H1 (cell line): ENCODE measurements at regions not wholly inside any gene's neighbourhood (a gene's known extent, or its start where the extent isn't known, plus 50 kb on each side); places are given as distances from the start of the nearest gene placed in this dataset.

Source experiments
- CTCF ChIA-PET: fragments of 300-600 bp; sonication (Branson Sonifier 250); formaldehyde crosslinking; loops from one replicate; lab custom pipeline; 2021; ENCODE audit not compliant: partially characterized antibody; lab: Charles Lee
- POLR2A ChIA-PET: fragments of 300-600 bp; sonication (Branson Sonifier 250); formaldehyde crosslinking; loops from one replicate; lab custom pipeline; 2021; ENCODE audit warnings: inconsistent platforms; ENCODE audit not compliant: partially characterized antibody; lab: Charles Lee
- DNase-seq, 2 experiments: peaks; one replicate each; pipeline versions ENCODE4 v3.0.0 to v3.0.0-alpha.2; 2010 to 2022; ENCODE audit warnings: low spot score in 2 of 2, low read depth in 1 of 2, mixed read lengths in 1 of 2
- FAIRE-seq: peaks from 2 replicates; lab custom pipeline; 2011; peaks lifted over from hg19 to GRCh38; lab: Jason Lieb, UNC
- H2AFZ ChIP-seq: 2 replicates; pipeline ENCODE4 v1.8.1; 2012; ENCODE audit warnings: low read length, inconsistent platforms
- H2AK5ac ChIP-seq: 2 replicates; pipeline ENCODE4 v1.6.1; 2013; ENCODE audit warnings: low read depth, low read length
- H2BK120ac ChIP-seq: replicated peaks from 2 replicates; pipeline ENCODE3; 2013; ENCODE audit warnings: low read depth, low read length, inconsistent platforms
- H2BK12ac ChIP-seq: 2 replicates; pipeline ENCODE4 v1.6.1; 2013; ENCODE audit warnings: low read depth, low read length
- H2BK15ac ChIP-seq: 2 replicates; pipeline ENCODE4 v1.6.1; 2013; ENCODE audit warnings: low read length
- H2BK20ac ChIP-seq: 2 replicates; pipeline ENCODE4 v1.6.1; 2013; ENCODE audit warnings: low read length
- H2BK5ac ChIP-seq: 2 replicates; pipeline ENCODE4 v1.6.1; 2013; ENCODE audit warnings: low read depth, low read length
- H3K14ac ChIP-seq: 2 replicates; pipeline ENCODE4 v1.6.1; 2013; ENCODE audit warnings: inconsistent platforms; ENCODE audit not compliant: insufficient read length
- H3K18ac ChIP-seq: 2 replicates; pipeline ENCODE4 v1.6.1; 2013; ENCODE audit warnings: low read length; ENCODE audit errors: extremely low read depth
- H3K23ac ChIP-seq: 2 replicates; pipeline ENCODE4 v1.6.1; 2013; ENCODE audit warnings: inconsistent platforms; ENCODE audit not compliant: insufficient read length
- H3K23me2 ChIP-seq: 2 replicates; pipeline ENCODE4 v1.6.1; 2013; ENCODE audit warnings: low read depth, low read length
- H3K27ac ChIP-seq: 2 replicates; pipeline ENCODE4 v1.6.1; 2011; ENCODE audit warnings: low read depth, low read length, inconsistent platforms
- H3K27me3 ChIP-seq, 4 experiments: replicated peaks in 1 of 4; 1 replicate in 1 of 4; 2 replicates in 3 of 4; pipeline versions ENCODE4 v1.6.1 to v1.8.1; 2011 to 2013; ENCODE audit warnings: low read length in 3 of 4, mild to moderate bottlenecking in 3 of 4, inconsistent platforms in 2 of 4, mixed read lengths in 2 of 4, moderate library complexity in 1 of 4; ENCODE audit not compliant: control insufficient read depth in 3 of 4, insufficient read depth in 3 of 4; ENCODE audit errors: extremely low read depth in 1 of 4
- H3K36me3 ChIP-seq, 4 experiments: 2 replicates each; pipeline versions ENCODE4 v1.6.1 to v1.8.1; 2011 to 2013; ENCODE audit warnings: mild to moderate bottlenecking in 4 of 4, low read length in 3 of 4, moderate library complexity in 2 of 4, control low read depth in 1 of 4, inconsistent platforms in 1 of 4; ENCODE audit not compliant: insufficient read depth in 4 of 4, control insufficient read depth in 2 of 4
- H3K4ac ChIP-seq: replicated peaks from 2 replicates; pipeline ENCODE3; 2013; ENCODE audit warnings: low read length, low read depth, mixed read lengths, inconsistent platforms; ENCODE audit not compliant: insufficient read length
- H3K4me1 ChIP-seq, 4 experiments: replicated peaks in 1 of 4; 1 replicate in 1 of 4; 2 replicates in 3 of 4; pipeline versions ENCODE4 v1.6.1 to v1.8.1; 2011 to 2013; ENCODE audit warnings: low read length in 3 of 4, inconsistent platforms in 2 of 4, mixed read lengths in 1 of 4; ENCODE audit not compliant: insufficient read depth in 4 of 4, control insufficient read depth in 3 of 4
- H3K4me2 ChIP-seq, 2 experiments: 2 replicates each; pipeline versions ENCODE4 v1.6.1 to v1.8.1; 2011 to 2013; ENCODE audit warnings: low read depth in 2 of 2, low read length in 2 of 2, control low read depth in 1 of 2, inconsistent platforms in 1 of 2, mild to moderate bottlenecking in 1 of 2; ENCODE audit not compliant: insufficient read depth in 1 of 2
- H3K4me3 ChIP-seq, 4 experiments: fragments of 200-600, 300-600 bp in 1 of 4; sonication (generic), shearing (Covaris generic), sonication (Bioruptor Twin) in 1 of 4; 2 replicates each; pipeline versions ENCODE4 v1.5.1 to v1.8.1; 2011 to 2016; ENCODE audit warnings: low read length in 4 of 4, low read depth in 3 of 4, control low read depth in 2 of 4, inconsistent platforms in 2 of 4, mild to moderate bottlenecking in 2 of 4, mixed read lengths in 1 of 4, moderate library complexity in 1 of 4; ENCODE audit not compliant: insufficient read depth in 2 of 4; ENCODE audit errors: extremely low read depth in 1 of 4
- H3K56ac ChIP-seq: replicated peaks from 2 replicates; pipeline ENCODE3; 2013; ENCODE audit warnings: low read depth, mild to moderate bottlenecking, mixed read lengths, low read length, inconsistent platforms; ENCODE audit not compliant: insufficient read length
- H3K79me1 ChIP-seq: 2 replicates; pipeline ENCODE4 v1.6.1; 2013; ENCODE audit warnings: low read depth, low read length, control low read depth
- H3K79me2 ChIP-seq, 2 experiments: 2 replicates each; pipeline versions ENCODE4 v1.6.1 to v1.8.1; 2012 to 2013; ENCODE audit warnings: low read length in 2 of 2, mild to moderate bottlenecking in 2 of 2, inconsistent platforms in 1 of 2; ENCODE audit not compliant: insufficient read depth in 2 of 2, control insufficient read depth in 1 of 2
- H3K9ac ChIP-seq, 4 experiments: replicated peaks in 1 of 4; 1 replicate in 1 of 4; 2 replicates in 3 of 4; pipeline versions ENCODE4 v1.6.1 to v1.8.1; 2011 to 2013; ENCODE audit warnings: low read depth in 3 of 4, low read length in 3 of 4, control low read depth in 2 of 4, mild to moderate bottlenecking in 2 of 4, moderate library complexity in 2 of 4, inconsistent platforms in 1 of 4; ENCODE audit errors: extremely low read depth in 1 of 4
- H3K9me3 ChIP-seq, 2 experiments: 2 replicates each; pipeline versions ENCODE4 v1.6.1 to v1.8.1; 2012 to 2013; ENCODE audit warnings: mild to moderate bottlenecking in 2 of 2, moderate library complexity in 2 of 2, control low read depth in 1 of 2, inconsistent platforms in 1 of 2, low read depth in 1 of 2, low read length in 1 of 2, mixed read lengths in 1 of 2; ENCODE audit not compliant: insufficient read depth in 2 of 2
- H4K20me1 ChIP-seq, 2 experiments: replicated peaks in 1 of 2; 2 replicates each; pipeline versions ENCODE3 to v1.8.1; 2011 to 2013; ENCODE audit warnings: inconsistent platforms in 2 of 2, low read length in 2 of 2, mild to moderate bottlenecking in 1 of 2; ENCODE audit not compliant: insufficient read depth in 2 of 2, control insufficient read depth in 1 of 2
- H4K5ac ChIP-seq: 2 replicates; pipeline ENCODE4 v1.6.1; 2013; ENCODE audit warnings: low read length, low read depth, mixed read lengths, inconsistent platforms; ENCODE audit not compliant: insufficient read length
- H4K8ac ChIP-seq: 2 replicates; pipeline ENCODE4 v1.8.0; 2013; ENCODE audit warnings: mild to moderate bottlenecking, moderate library complexity, low read length, inconsistent platforms; ENCODE audit not compliant: insufficient read depth; ENCODE audit errors: extremely low read depth
- H4K91ac ChIP-seq: replicated peaks from 2 replicates; pipeline ENCODE3; 2013; ENCODE audit warnings: low read length, mixed read lengths, inconsistent platforms; ENCODE audit not compliant: insufficient read length
- CBX8 ChIP-seq: fragments of 300-800, 300-1000 bp; sonication (generic); IDR thresholded peaks from 2 replicates; pipeline ENCODE4 v1.7.1; 2016; ENCODE audit warnings: low read depth, low read length, borderline replicate concordance
- E2F6 ChIP-seq: IDR thresholded peaks from 2 replicates; pipeline ENCODE4 v1.6.1; 2012; ENCODE audit warnings: inconsistent platforms
- GTF2F1 ChIP-seq: IDR thresholded peaks from 2 replicates; pipeline ENCODE4 v1.6.1; 2012; ENCODE audit warnings: low read depth, low read length, improper control_type of control experiment, borderline replicate concordance
- KDM4A ChIP-seq: IDR thresholded peaks from one replicate; pipeline ENCODE4 v1.7.1; 2012; ENCODE audit warnings: low read depth, mild to moderate bottlenecking, moderate library complexity, low read length, inconsistent platforms; ENCODE audit not compliant: severe bottlenecking
- POU5F1 ChIP-seq: IDR thresholded peaks from 2 replicates; pipeline ENCODE4 v1.6.1; 2011; ENCODE audit warnings: low read depth, mild to moderate bottlenecking, low read length, moderate library complexity
- SAP30 ChIP-seq: fragments of 300-600 bp; sonication (generic); IDR thresholded peaks from 2 replicates; pipeline ENCODE4 v1.7.1; 2012; ENCODE audit warnings: low read length, moderate library complexity, mild to moderate bottlenecking, inconsistent platforms; ENCODE audit not compliant: insufficient read depth, insufficient replicate concordance
- SIRT6 ChIP-seq: IDR thresholded peaks from one replicate; pipeline ENCODE4 v1.7.1; 2012; ENCODE audit warnings: low read length, inconsistent platforms
- WGBS, 2 experiments: shearing (Covaris generic) in 1 of 2; methylation state at CpG; one replicate each; pipeline versions ENCODE4 v1.1.6 to v1.1.7; 2013 to 2015; ENCODE audit warnings: low lambda C conversion rate in 2 of 2, mixed read lengths in 2 of 2, inconsistent platforms in 1 of 2, low coverage in 1 of 2, missing lambda C conversion rate in 1 of 2; ENCODE audit not compliant: insufficient replicate concordance in 2 of 2, insufficient coverage in 1 of 2, insufficient read length in 1 of 2; ENCODE audit errors: extremely low coverage in 1 of 2, missing lambda C conversion rate in 1 of 2; 5-methylcytosine and 5-hydroxymethylcytosine counted together
- TF ChIP-seq, protein P1 (sequence below), 3 experiments: IDR thresholded peaks; 1 replicate in 2 of 3; 2 replicates in 1 of 3; pipeline versions ENCODE4 v1.5.1 to v1.6.1; 2011; ENCODE audit warnings: low read length in 3 of 3, mild to moderate bottlenecking in 3 of 3, inconsistent platforms in 2 of 3, low read depth in 1 of 3, moderate library complexity in 1 of 3; ENCODE audit not compliant: insufficient read depth in 1 of 3; ENCODE audit errors: control extremely low read depth in 1 of 3

- Histone ChIP-seq H3K4me1 (peaks cover 6 to 33% (median 28%) of the 10 kb centered on the region in 4 experiments), H3K27me3 (peaks cover 0 to 10% (median 1%) of the 10 kb centered on the region in 4 experiments; a peak in 2 of 7 replicates), H4K8ac (no peak overlapping the region), H3K23me2 (peaks cover 4% of the 10 kb centered on the region; the same call in 1 of the 2 replicates), H2BK12ac (0 out of 2 replicates have a peak overlapping the region, but pooled peaks have one; percentile 60), H3K79me1 (no peaks in the 10 kb centered on the region; the same call in 1 of the 2 replicates), H3K23ac (no peak overlapping the region), H3K18ac (no peak overlapping the region), H2AK5ac (no peak overlapping the region; the same call in 1 of the 2 replicates), H3K56ac (no peak overlapping the region), H3K9me3 (no peaks in the 10 kb centered on the region), H3K4ac (no peak overlapping the region), H2BK20ac (peak overlapping the region; percentile 61; the same call in 1 of the 2 replicates), H3K4me2 (no peak overlapping the region), H3K4me3 (no peak overlapping the region), H2BK15ac (no peak overlapping the region; the same call in 1 of the 2 replicates), H3K27ac (no peak overlapping the region), H3K9ac (no peak overlapping the region), H2AFZ (no peak overlapping the region), H4K91ac (no peak overlapping the region), H3K36me3 (no peaks in the 10 kb centered on the region), H4K5ac (no peak overlapping the region), H2BK5ac (no peak overlapping the region), H4K20me1 (no peaks in the 10 kb centered on the region), H2BK120ac (no peak overlapping the region), H3K14ac (no peak overlapping the region), H3K79me2 (no peaks in the 10 kb centered on the region)
- FAIRE-seq (no peak), DNase-seq (no peak)
- WGBS, 2 experiments = 85% methylated on average over 9 of the region's 9 CpGs; no CpG with 5 or more reads in 1 of the 2 experiments
- ChIA-PET POLR2A (interaction anchor here (0.9 kb wide), 2 partner anchors 42 to 107 kb away, joined by 3 read pairs; no protein-coding TSS in a partner anchor), CTCF (interaction anchor here (0.7 to 2.5 kb wide), 13 partner anchors 13 to 227 kb away, joined by 3 to 7 read pairs (median 3); no protein-coding TSS in a partner anchor)
- TF ChIP-seq KDM4A (no peak), SIRT6 (no peak), E2F6 (no peak), CBX8 (no peak), SAP30 (no peak), POU5F1 (no peak), GTF2F1 (no peak)
- TF ChIP-seq, protein P1, sequence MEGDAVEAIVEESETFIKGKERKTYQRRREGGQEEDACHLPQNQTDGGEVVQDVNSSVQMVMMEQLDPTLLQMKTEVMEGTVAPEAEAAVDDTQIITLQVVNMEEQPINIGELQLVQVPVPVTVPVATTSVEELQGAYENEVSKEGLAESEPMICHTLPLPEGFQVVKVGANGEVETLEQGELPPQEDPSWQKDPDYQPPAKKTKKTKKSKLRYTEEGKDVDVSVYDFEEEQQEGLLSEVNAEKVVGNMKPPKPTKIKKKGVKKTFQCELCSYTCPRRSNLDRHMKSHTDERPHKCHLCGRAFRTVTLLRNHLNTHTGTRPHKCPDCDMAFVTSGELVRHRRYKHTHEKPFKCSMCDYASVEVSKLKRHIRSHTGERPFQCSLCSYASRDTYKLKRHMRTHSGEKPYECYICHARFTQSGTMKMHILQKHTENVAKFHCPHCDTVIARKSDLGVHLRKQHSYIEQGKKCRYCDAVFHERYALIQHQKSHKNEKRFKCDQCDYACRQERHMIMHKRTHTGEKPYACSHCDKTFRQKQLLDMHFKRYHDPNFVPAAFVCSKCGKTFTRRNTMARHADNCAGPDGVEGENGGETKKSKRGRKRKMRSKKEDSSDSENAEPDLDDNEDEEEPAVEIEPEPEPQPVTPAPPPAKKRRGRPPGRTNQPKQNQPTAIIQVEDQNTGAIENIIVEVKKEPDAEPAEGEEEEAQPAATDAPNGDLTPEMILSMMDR (IDR thresholded peaks at IDR 0.05; ENCODE audit: control extremely low read depth in 1 of 3, insufficient read depth in 1 of 3, low read depth in 1 of 3, low read length in 3 of 3) = no peak
These were observed 100.3 kb upstream of the ZMIZ1 start for GRCh38 chr10:78968300-78968942.
